Retina (tissue), 1 donor: ENCODE measurements at regions not wholly inside any gene's neighbourhood (a gene's known extent, or its start where the extent isn't known, plus 50 kb on each side); places are given as distances from the start of the nearest gene placed in this dataset.

Experiments used
- DNase-seq: peaks from one replicate; pipeline ENCODE4 v3.0.0-alpha.2; 2016

DNA sequence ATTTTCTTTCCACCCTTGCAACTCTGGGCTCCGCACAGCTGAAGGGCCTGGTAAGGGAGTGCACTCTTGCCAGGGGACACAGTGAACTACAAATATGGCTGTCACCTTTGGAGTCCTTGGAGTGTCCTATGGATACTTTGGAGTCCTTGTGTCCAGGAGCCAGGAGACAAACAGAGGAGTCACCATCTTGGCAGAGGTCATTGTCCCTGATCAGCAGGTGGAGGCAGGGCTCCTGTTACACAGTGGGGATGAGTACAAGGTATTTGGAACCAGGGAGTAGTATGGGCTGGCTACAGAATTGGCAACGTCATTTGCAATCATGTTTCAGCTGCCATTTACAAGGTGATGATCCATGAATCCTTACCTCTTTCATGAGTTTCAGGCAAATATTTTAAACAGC is 132.5 kb downstream of the FAM161A start:
- no peak for DNase-seq

DNA sequence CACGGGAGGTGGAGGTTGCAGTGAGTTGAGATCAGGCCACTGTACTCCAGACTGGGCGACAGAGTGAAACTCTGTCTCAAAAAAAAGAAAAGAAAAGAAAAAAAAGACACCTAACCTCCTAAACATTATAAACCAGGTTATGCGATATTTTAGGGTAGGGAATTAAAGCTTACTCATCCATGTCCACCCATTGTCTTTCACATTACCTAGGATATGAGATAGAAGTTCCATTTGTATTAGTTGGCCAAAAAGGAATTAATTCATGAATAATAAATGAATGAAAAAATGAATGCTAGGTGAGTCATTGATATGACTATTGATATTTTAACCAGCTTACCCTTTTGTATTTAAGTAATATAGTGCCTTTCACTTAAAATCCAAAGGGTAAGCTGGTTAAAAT is 132.9 kb downstream of the FAM161A start:
- no peak for DNase-seq

DNA sequence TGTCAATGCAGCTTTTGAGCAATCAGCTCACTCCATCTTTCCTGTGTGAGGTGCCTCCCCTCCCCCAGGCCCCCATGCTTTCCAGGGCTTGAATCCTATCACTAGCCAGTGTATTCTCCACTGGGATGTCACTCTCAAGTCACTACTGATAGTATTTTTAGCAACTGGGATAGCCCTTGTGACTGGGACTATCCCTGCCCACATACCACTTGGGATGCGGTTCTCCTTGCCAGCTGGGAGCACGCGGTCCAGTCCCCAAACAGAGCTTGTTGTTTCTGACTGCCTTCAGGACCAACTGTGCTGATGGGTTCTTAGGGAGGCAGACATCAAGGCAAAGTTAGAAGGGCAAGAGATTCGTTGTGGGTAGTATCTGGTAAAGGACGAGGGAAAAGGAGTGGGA is 134.9 kb downstream of the FAM161A start:
- no peak for DNase-seq

- DNase-seq: no peak
Measured at GRCh38 chr2:61715506-61715905, 138.4 kb downstream of the FAM161A start.

GRCh38 chr2:61714210-61714609 is 139.7 kb downstream of the FAM161A start:
- no peak for DNase-seq

DNA sequence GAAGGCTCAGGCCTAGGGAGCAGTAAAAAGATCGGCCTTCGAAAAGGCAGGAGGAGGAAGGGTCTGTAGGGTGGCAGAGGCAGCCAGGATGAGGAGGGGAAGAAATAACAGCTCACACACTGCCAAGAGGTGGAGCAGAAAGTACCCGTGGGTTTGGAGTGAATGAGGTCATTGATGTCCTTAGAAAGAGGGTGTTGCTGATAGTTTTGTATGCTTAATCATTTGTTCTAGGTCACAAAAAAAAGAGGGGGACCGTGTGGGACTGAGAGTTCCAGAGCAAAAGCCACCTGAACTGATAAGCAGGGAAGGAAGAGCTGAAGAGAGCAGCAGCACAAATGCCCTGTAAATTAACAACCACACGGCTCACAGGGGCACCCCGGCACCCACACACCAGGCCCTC is 140.4 kb downstream of the FAM161A start:
- DNase-seq: no peak

DNA sequence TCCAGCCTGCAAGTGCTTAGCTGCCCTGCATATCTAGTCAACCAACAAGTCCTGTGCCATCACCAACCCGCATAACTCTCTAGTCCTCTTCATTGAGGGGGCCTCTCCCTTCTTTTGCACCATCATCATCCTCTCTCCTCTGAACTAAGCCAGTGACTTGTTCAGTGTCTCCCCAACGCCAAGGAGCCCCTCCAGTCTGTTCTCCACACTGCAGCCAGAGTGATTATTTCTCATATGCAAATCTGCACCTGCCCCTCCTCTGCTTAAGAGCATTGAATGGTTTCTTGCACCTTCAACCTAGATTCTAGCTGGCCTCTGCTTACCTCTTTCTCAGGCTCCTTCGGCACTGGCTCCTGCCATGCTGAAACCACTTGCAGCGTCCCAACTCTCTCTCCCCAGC is 141.8 kb downstream of the FAM161A start:
- no peak for DNase-seq

GRCh38 chr2:61710711-61711110 is 143.1 kb downstream of the FAM161A start:
- no peak for DNase-seq

DNA sequence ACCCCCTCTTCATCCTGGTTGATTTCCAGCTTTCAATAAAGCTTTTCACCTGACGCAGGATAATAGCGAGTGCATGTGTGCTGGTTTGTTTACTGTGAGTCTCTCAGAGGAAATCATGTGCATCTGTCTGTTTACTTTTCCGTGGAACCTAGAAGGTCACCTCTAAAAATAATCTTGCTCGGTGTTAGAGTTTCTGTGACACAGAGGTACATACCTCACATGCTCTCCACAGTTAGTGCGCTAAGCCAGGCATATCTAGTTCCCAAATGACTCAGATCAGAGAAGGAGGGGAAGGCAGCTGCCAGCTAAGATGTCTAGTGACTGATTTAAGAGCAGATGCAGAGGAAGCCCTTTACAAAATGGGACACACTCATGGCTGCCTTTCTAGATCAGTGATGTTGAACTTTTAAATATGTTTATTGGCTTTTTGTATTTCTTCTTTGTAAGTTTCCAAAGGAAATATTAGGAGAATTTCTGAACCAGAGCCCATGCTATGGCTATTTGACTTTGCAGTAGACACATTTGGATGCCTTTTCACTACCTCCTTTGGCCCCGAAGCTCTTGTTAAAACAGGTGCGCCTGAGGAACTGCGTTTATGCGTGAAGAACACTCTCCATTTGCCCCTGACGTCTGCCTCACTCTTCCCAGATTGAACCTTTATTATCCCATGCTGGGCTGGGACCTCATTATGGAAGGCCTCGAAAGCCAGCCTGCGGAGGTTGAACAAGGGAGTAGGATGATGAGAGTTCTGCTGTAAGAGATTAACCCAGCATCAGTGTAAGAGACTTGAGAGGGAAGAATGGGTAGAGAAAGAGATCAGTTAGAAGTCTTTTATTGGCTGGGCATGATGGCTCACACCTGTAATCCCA is 145.6 kb downstream of the FAM161A start:
- DNase-seq: peak; percentile 11

- DNase-seq: no peak
Measured at GRCh38 chr2:61705625-61706024, 148.2 kb downstream of the FAM161A start.

GRCh38 chr2:61704364-61704763 is 149.5 kb downstream of the FAM161A start:
- DNase-seq: no peak

GRCh38 chr2:61702088-61702467 is 151.8 kb downstream of the FAM161A start:
- DNase-seq: no peak

DNA sequence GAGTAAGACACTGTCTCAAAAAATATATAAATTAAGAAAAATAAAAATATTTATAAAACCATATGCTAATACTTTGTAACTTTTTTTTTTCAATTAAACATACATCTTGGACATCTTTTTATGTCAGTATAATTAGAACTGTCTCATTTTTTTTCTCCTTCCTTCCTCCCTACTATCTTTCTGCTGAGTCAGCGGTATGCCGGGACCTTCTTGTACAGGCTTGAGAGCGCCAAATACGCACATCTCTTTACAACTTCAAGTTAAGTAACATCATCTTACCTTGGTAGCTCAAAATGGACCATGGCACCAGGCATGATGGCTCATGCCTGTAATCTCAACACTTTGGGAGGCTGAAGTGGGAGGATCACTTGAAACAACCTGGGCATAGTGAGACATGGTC is 153.4 kb downstream of the FAM161A start:
- DNase-seq: no peak

- peak; percentile 82 for DNase-seq
Measured at GRCh38 chr2:61694312-61695274, 156.4 kb upstream of the XPO1 start.

GRCh38 chr2:61693744-61694143 is 155.6 kb upstream of the XPO1 start:
- no peak for DNase-seq

- DNase-seq: no peak
Measured at GRCh38 chr2:61690078-61690596, 152.0 kb upstream of the XPO1 start.

DNA sequence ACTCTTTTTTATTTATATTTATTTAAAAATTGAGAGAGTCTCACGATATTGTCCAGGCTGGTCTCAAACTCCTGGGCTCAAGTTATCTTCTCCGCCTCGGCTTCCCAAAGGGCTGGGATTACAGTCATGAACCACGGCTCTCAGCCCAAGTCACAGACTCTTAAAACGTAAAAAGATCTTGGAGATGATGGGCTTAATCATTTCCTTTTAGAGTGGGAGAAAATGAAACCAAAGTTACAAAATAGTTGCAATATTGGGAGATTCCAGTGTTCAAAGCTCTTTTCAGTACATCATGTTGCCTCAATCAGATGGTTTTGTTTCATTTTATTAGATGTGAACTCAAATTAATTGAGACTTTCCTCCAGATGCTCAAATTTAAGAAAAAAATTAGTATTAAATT is 151.4 kb upstream of the XPO1 start:
- no peak for DNase-seq

- no peak for DNase-seq
Measured at GRCh38 chr2:61688369-61689334, 150.5 kb upstream of the XPO1 start.

DNA sequence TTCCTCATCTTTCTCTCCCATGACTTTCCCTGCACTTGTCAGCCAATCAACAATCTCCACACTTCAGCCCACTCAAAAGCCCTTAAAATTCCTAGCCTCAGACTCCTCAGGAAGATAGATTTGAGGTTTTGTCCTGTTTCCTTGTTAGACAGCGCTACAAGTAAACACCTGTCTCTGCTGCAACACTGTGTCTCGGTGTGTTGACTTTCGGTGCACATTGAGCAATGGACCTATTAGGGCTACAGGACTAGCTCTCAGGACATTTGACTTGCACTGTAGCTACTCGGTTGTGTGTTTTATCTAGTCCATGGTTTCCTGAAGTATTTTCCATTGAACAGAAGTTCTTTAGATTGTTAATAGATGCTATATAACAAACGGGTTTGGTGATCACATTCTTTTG is 140.9 kb upstream of the XPO1 start:
- DNase-seq: no peak

DNA sequence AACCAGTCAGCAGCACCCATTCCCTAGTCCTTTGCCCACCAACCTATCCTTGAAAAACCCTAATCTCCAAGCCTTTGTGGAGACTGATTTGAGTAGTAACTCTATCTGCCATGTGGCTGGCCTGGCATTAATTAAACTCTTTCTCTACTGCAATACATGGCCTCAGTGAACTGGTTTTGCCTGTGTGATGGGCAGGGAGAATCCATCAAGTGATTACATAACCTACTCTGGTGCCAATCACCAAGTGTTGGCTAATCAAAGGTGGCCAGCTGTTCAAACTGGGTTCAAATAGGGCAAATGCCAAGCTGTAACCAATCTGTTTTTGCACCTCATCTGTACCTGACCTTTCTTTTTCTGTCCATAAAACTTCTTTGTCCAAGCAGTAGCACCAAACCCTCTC is 139.8 kb upstream of the XPO1 start:
- no peak for DNase-seq

- no peak for DNase-seq
Measured at GRCh38 chr2:61677306-61677705, 139.2 kb upstream of the XPO1 start.

DNA sequence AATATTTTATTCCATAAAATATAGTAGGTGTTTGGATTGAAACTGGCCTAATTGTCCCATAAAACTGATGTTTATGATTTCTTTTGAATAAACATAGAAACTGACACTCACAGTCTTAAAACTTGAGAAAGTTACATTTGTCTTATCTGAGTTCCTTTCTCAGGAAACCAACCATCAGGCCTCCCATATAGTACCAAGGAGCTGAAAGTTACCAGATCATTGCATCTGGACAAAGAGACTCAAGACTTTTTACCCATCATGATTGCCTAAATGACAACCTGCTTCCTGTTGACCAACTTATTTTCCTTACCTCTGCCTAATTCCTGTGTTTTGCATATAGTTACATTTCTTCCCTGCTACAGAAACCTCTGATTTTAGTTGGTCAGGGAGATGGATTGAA is 137.0 kb upstream of the XPO1 start:
- DNase-seq: no peak
